NCI-H1417 (cell line): ENCODE measurements at regions not wholly inside any gene's neighbourhood (a gene's known extent, or its start where the extent isn't known, plus 50 kb on each side); places are given as distances from the start of the nearest gene placed in this dataset.
"Not testable (repeated sequence)": the region's sequence is repeated elsewhere in the genome, so short reads cannot be mapped to it uniquely, and the experiment has no call there.

Experiments used
- DNase-seq, 3 experiments: peaks; one replicate each; lab custom pipeline; 2025; lab: John Stamatoyannopoulos, UW

DNA sequence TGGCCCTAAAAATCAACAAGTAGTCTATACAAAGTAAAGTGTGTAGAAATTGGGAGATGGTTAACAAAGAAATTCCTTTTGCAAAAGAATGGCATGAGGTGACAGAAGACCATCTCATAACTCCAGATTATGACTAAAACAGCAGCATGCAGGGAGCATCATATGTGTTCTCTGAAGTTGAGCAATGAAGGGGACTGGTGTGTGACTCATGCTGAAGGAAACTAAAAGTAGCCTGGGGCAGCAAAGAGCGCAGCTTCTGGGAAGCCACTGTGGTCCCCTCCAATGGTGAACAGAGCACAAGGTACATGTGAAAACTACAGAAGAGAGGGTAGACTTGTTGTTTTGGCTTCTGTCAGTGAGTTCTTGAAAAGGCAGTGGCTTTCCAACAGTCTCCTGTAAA lies 133.4 kb downstream of the MACC1 start:
- no peak for DNase-seq

DNA sequence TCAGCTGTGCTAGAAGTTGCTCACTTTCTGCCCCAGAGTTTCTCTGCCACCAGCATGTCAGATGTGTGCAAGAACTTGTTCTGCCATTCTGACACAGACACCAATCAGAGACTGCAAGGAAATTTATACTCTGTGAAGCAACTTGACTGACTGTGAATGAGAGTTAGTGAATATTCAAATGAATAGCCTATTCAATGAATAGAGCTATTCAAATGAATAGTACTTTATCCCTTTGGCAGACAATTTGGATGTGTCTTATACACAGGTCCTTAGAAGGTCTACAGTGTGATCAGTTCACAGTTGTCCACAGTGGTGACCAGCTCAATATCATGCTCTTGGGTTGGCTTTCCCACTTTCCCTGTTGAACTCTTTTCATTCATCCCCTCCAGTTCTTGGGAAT lies 138.1 kb downstream of the MACC1 start:
- DNase-seq: peak in 1 of 3 experiments; percentile 42

DNA sequence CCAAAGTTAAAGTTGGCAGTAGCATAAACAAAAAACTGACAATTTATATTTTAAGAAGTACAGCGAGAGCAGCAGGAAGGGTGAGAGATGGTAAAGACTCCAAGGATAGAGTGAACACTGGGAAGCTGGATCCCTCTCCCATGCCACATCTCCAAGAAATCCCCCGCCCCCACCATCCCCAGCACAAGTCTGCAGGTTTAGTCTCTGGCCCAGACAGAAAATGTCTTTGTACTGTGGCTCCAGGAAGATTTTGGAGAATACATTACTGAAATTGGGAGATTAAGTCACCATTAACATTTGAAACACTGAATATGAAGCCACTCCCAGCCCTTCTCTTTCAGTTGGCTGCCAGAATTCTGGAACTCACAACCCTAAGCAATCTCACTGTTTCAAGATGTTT lies 140.3 kb downstream of the MACC1 start:
- no peak for DNase-seq

GRCh38 chr7:20075992-20076820 lies 141.0 kb downstream of the MACC1 start:
- DNase-seq: no peak

DNA sequence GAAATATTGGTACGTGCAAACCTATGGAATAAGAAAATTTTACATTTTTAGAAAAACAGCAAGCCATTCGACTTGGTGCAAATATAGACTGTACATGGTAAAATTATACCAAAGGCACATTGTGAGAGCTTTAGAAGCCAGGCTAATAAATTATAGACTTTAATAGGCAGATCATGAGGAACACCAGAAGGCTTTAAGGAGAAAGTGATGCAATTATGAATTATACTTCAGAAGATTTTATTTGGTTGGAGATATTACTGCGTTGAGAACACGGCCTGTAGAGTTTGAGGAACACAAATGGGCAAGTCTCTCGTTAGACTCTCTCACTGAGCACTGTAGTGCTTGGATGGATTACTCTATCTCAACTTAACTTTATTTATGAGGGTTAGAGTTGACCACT lies 141.7 kb downstream of the MACC1 start:
- no peak for DNase-seq

DNA sequence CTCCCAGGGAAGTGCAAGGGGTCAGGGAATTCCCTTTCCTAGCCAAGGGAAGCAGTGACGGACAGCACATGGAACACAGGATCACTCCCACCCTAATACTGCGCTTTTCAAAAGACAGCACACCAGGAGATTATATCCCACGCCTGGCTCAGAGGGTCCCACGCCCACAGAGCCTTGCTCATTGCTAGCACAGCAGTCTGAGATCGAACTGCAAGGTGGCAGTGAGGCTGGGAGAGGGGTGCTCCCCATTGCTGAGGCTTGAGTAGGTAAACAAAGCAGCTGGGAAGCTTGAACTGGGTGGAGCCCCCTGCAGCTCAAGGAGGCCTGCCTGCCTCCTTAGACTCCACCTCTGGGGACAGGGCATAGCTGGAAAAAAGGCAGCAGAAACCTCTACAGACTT lies 149.2 kb downstream of the MACC1 start:
- DNase-seq: not testable (repeated sequence)

DNA sequence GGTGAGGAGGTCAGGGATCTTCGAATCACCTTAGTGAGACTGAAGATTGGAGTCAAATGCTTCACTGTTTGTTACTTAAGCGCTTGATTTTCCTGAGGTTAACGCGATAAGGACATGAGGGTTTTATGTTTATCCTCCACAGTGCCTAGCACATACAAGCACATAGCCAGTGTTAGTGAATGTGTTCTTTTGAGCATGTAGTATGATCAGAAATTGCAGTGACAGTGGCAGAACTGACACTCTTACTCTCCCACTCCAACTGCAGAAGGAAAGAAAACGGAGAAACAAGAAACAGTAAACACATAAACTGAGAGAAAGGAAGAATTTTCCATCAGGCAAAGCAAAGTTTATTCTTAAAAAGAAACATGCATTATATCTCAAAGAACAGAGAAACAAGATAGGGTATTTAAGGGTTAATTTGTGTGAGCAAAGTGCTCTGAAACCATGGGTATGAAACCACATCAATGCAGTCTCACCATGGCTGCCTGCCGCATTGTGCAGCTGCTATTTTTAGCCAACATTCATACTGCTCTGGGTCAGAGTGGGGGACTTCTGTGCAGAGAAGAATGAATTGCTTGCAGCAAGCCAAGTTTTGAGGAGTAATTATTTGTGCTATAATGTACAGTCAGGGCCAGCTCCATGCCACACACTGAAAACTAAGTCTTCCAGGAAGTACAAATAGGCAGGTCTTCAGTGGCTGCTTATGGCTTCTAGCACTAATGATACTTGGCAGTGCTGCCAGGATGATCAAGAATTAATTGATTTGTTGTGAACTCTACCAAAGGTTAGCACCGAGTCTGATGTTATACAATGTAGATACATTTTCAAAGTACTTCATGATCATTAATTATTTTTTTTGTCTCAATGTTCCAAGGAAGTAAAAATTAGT lies 152.0 kb downstream of the MACC1 start:
- DNase-seq: no peak

- DNase-seq: no peak
These were observed 152.8 kb downstream of the MACC1 start for GRCh38 chr7:20064181-20064970.

DNA sequence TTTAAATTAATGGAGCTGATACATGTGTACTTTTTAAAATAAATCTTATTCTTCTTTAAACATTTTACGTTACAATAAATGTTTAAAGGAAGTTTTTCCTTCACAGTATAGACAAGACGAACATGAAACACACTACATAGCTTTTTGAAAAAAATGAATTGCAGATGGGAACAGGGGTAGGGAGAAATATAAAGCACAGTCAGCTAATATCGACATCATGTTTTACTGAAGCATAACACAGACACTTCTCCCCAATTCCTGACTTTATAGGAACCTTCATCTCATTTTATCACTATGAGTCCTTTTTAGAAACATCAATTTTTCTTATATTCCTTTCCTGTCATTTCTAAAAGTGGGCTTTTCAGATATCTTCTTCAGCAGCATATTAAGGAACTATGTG lies 153.5 kb downstream of the MACC1 start:
- no peak for DNase-seq

DNA sequence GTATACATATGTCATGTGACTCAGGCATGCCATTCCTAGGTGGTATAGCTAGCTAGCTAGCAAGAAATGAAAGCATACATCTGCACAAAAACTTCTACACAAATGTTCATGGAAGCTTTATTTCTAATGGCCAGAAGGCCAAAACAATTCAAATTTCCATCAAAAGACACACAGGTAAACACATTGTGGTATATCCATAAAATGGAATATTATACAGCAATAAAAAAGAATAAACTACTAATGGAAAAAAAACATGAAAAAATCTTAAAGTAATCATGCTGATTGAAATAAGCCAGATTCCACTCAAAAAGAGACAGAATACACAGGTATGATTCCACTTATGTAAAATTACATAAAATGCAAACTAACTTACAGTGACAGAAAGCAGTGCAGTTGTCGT lies 154.3 kb downstream of the MACC1 start:
- DNase-seq: no peak

DNA sequence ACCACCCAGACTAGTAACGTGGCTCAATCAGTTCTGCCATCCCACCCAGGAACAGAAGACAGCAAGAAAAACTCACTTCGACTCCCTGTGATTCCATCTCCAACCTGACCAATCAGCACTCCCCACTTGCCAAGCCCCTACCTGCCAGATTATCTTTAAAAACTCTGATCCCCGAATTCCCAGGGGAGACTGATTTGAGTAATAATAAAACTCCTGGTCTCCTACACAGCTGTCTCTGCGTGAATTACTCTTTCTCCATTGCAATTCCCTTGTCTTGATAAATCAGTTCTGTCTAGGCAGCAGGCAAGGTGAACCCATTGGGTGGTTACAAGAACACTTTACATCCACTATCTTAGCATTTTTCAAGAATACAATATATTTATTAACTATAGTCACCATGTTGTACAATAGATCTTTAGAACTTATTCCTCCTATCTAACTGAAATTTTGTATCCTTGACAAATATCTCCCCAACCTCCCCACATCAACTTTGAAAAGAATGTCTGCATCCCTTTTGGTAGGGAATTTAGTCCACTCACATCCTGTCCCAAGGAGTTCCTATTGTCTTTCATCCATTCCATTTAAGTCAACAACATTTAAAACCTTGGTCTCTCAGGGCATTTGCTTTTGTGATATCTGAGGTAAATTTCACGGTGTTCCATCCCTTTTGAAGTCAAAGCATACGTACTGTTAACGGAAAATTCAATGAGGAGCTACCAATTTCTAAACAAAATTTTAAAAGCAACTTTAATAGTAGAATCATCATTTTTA lies 163.7 kb downstream of the MACC1 start:
- DNase-seq: no peak

GRCh38 chr7:20050241-20050966 lies 166.8 kb downstream of the MACC1 start:
- DNase-seq: no peak

DNA sequence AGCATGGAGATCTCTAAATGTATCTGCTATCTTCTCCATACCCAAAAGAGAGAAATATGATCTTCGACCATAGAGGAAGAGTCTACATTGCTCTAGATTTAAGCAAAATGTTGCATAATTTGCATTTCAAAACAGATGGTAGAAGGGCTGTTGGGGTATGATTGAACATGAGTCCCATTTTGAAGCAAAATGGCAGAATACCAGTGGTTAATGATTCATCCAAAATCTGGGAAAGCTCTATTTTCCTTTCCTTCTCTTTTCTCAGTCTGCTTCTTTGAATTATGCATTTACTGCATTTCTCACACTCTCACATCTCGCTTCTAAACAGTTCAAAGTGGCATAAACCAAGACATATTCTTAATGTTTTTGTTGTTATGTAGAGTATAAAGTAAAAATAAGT lies 178.5 kb downstream of the MACC1 start:
- DNase-seq: no peak

DNA sequence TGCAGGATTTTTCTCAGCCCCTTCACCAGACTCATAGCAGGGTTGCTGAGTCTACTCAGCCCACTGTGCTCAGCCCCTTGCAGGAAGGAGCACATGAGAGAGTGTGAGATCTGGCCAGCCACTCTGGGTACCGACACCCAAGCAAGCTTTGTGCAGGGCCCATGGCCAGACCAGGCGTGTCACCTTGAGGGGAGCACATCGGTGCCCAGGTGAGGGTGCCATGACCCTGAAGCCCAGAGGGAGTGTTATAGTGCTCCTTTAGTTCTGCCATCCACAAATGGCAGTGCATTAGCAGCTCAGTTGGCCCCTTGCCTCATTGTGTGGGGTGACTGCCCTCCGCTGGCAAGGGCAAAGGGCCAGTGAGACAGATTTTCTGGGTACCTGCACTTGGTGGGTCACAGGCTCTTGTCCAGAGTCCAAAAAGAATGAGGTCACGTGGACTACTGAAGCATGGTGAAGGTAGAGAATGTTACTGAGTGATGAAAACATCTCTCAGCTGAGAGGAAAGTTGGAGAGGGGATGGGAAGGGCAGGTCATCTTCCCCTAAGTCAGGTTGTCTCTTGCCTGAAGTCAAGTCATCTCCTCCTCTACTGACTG lies 181.8 kb downstream of the MACC1 start:
- no peak for DNase-seq

- no peak for DNase-seq
These were observed 183.4 kb downstream of the MACC1 start for GRCh38 chr7:20033621-20034400.

DNA sequence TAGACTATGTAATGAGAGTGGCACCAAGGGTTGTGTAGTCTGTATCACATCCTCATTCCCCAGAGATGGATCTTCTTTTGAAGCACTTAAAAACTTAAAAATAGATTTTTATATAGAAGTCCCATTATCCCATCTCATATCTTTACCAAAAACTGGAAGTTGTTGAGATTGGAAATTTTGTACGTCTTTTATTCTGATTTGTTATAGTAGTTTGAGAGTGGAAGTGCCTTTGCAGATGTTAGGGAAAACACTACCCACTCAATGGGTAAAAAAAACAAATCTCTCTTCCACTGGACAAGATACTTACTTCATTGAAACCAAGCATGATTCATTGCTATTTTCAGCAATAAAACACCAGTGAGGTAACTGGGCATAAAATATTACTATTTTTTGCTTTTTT lies 184.4 kb downstream of the MACC1 start:
- DNase-seq: no peak

- no peak for DNase-seq
These were observed 186.2 kb downstream of the MACC1 start for GRCh38 chr7:20030915-20031362.

- DNase-seq: no peak
These were observed 186.8 kb downstream of the MACC1 start for GRCh38 chr7:20030417-20030816.

GRCh38 chr7:20026762-20027161 lies 190.4 kb downstream of the MACC1 start:
- DNase-seq: no peak

DNA sequence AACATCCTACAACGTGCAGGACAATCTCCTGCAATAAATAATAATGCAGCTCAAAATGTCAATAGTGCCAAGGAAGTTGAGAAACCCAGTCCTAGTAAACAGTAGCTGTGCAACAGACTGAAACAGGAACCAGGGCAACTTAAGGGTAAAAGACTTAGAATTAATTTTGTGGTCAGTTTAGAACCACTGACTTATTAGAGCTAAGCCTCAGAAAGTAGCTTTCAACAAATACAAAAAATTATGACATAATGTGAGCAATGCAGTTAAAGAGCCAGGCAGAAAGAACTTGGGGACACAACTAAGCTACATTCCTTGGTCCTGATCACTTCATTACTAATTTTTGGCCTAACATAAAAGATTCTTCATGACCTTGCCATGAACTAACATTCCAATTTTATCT lies 195.4 kb downstream of the MACC1 start:
- no peak for DNase-seq
